RWPE2 (cell line): ENCODE measurements at regions not wholly inside any gene's neighbourhood (a gene's known extent, or its start where the extent isn't known, plus 50 kb on each side); places are given as distances from the start of the nearest gene placed in this dataset.

Experiments
- ATAC-seq: fragments of 200-7000 bp; cut with Tn5 transposase; 3 replicates; pipeline ENCODE4 v1.9.1; 2021; ENCODE audit warnings: low read depth
- DNase-seq: peaks from one replicate; pipeline ENCODE4 v3.0.0-alpha.2; 2020; ENCODE audit warnings: low spot score
- H3K27ac ChIP-seq: fragments of 450-650 bp; 2 replicates; pipeline ENCODE4 v1.5.1; 2017; ENCODE audit warnings: mild to moderate bottlenecking; ENCODE audit not compliant: poor library complexity, severe bottlenecking
- H3K27me3 ChIP-seq: fragments of 250-450 bp; sonication (Bioruptor Pico); 2 replicates; pipeline ENCODE4 v1.5.1; 2021; ENCODE audit warnings: mild to moderate bottlenecking, moderate library complexity; ENCODE audit not compliant: insufficient read depth, poor library complexity, severe bottlenecking
- H3K36me3 ChIP-seq: fragments of 250-450 bp; sonication (Bioruptor Pico); 2 replicates; pipeline ENCODE4 v1.5.1; 2020; ENCODE audit warnings: low read depth, mild to moderate bottlenecking, moderate library complexity
- H3K4me1 ChIP-seq: fragments of 250-450 bp; sonication (Bioruptor Pico); 2 replicates; pipeline ENCODE4 v1.5.1; 2021; ENCODE audit warnings: mild to moderate bottlenecking, moderate library complexity; ENCODE audit not compliant: insufficient read depth, poor library complexity, severe bottlenecking
- H3K4me3 ChIP-seq: fragments of 250-450 bp; sonication (Bioruptor Pico); 2 replicates; pipeline ENCODE4 v1.5.1; 2021; ENCODE audit warnings: mild to moderate bottlenecking, moderate library complexity; ENCODE audit not compliant: severe bottlenecking
- H3K9me3 ChIP-seq: fragments of 250-450 bp; sonication (Bioruptor Pico); 2 replicates; pipeline ENCODE4 v1.5.1; 2021; ENCODE audit warnings: mild to moderate bottlenecking, moderate library complexity; ENCODE audit not compliant: severe bottlenecking
- TF ChIP-seq, protein P1 (sequence below): fragments of 450-650 bp; IDR thresholded peaks from one replicate; pipeline ENCODE4 v1.5.1; 2017; ENCODE audit warnings: mild to moderate bottlenecking, moderate library complexity; ENCODE audit not compliant: poor library complexity, severe bottlenecking

DNA sequence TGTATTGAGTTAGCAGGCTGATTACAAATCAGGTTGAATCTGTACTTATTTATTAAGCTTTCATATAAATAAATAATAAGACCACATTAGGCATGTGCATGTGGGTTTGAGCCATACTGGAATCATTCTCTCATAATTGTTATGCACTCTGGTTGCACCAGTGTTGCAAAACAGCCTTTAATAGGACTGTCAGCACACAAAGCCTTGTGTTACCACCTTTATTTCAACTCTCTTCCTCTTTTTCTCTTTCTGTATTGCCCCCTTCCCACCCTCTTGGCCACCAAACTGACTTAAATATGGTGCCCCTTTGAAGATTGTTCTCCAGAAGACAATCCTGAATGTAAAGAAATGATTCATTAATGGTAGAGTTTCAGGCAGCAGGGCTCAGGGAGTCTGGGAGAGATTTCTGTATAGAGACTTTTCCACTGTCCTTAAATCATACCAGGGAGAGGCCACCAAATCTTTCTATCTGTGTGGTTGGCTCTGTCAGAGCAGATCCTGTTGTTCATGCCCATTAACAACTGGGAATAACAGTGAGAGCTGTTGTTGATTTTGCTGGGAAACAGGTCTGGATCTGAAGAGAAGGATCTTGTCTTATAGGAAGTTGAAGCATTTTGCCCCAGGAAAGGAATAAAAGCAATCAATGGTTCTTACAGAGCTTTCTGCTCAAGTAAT lies 131.6 kb upstream of the SOX4 start:
- ATAC-seq = no peak
- Histone ChIP-seq H3K27me3 (no peaks in the 10 kb centered on the region), H3K9me3 (peaks cover 1% of the 10 kb centered on the region), H3K4me1 (no peaks in the 10 kb centered on the region), H3K27ac (no peak overlapping the region), H3K4me3 (no peak overlapping the region), H3K36me3 (no peaks in the 10 kb centered on the region)
- TF ChIP-seq, protein P1, sequence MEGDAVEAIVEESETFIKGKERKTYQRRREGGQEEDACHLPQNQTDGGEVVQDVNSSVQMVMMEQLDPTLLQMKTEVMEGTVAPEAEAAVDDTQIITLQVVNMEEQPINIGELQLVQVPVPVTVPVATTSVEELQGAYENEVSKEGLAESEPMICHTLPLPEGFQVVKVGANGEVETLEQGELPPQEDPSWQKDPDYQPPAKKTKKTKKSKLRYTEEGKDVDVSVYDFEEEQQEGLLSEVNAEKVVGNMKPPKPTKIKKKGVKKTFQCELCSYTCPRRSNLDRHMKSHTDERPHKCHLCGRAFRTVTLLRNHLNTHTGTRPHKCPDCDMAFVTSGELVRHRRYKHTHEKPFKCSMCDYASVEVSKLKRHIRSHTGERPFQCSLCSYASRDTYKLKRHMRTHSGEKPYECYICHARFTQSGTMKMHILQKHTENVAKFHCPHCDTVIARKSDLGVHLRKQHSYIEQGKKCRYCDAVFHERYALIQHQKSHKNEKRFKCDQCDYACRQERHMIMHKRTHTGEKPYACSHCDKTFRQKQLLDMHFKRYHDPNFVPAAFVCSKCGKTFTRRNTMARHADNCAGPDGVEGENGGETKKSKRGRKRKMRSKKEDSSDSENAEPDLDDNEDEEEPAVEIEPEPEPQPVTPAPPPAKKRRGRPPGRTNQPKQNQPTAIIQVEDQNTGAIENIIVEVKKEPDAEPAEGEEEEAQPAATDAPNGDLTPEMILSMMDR = no peak
- DNase-seq = no peak

DNA sequence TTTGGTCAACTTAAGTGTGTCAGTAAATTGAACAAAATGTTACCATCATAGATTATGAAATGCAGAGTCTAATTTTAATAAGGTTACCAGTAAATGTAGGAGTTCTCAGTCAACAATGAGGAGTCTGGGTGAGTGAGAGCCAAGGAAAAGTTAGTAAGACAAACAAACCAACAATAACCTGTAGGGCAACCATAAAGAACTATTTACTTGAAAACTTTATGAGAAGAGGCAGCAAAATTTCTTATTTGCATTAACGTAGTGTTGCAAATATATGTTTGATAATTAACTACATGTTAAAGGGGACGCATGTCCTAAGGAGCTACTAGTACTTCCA lies 131.1 kb upstream of the SOX4 start:
- no peak overlapping the region for H3K27ac ChIP-seq
- no peak overlapping the region for H3K4me3 ChIP-seq
- no peaks in the 10 kb centered on the region for H3K27me3 ChIP-seq
- no peaks in the 10 kb centered on the region for H3K4me1 ChIP-seq
- peaks cover 1% of the 10 kb centered on the region for H3K9me3 ChIP-seq
- DNase-seq = no peak
- no peaks in the 10 kb centered on the region for H3K36me3 ChIP-seq
- ATAC-seq = no peak
- TF ChIP-seq, protein P1 = no peak

DNA sequence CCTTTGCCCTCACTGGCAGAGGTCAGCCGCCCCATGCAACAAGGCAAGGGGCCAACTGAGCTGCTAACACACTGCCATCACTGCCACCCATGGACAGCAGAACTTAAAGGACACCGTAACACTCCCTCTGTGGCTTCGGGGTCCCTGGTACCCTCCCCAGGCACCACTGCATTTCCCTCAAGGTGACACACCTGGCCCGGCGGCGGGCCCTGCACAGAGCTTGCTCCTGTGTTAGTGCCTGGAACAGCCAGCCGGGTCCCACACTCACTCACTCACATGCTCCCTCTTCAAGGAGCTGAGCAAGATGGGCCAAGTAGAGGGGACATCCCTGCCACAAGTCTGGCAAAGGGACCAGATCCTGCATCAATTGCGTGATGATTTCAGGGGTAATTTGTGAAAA lies 126.5 kb upstream of the SOX4 start:
- no peaks in the 10 kb centered on the region for H3K27me3 ChIP-seq
- peaks cover 1% of the 10 kb centered on the region for H3K9me3 ChIP-seq
- H3K27ac ChIP-seq = no peak overlapping the region
- H3K4me3 ChIP-seq = no peak overlapping the region
- no peaks in the 10 kb centered on the region for H3K36me3 ChIP-seq
- H3K4me1 ChIP-seq = no peaks in the 10 kb centered on the region
- TF ChIP-seq, protein P1 = no peak
- no peak for ATAC-seq
- no peak for DNase-seq

DNA sequence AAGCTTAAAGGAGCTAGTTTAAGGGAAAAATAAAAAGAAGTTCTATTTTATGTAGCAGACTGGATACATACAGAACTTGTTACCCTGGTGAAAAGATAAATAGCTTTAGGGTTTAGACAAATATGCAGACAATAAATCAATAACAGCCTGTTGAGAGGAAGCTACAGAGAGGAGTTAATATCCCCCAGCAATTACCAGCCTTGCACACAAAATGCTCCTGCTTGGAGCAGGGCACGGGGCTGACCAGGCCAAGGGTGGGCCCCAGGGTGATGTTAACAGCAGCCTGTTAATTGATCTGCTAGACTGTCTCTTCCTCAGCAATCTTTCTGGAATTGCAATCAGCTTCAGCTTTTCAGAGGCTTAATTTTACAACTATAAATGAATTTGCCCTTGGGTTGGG lies 125.1 kb upstream of the SOX4 start:
- H3K9me3 ChIP-seq = peaks cover 1% of the 10 kb centered on the region
- H3K27ac ChIP-seq = no peak overlapping the region
- no peak overlapping the region for H3K4me3 ChIP-seq
- TF ChIP-seq, protein P1 = no peak
- H3K4me1 ChIP-seq = no peaks in the 10 kb centered on the region
- H3K27me3 ChIP-seq = no peaks in the 10 kb centered on the region
- ATAC-seq (no peak), DNase-seq (no peak)
- no peaks in the 10 kb centered on the region for H3K36me3 ChIP-seq

DNA sequence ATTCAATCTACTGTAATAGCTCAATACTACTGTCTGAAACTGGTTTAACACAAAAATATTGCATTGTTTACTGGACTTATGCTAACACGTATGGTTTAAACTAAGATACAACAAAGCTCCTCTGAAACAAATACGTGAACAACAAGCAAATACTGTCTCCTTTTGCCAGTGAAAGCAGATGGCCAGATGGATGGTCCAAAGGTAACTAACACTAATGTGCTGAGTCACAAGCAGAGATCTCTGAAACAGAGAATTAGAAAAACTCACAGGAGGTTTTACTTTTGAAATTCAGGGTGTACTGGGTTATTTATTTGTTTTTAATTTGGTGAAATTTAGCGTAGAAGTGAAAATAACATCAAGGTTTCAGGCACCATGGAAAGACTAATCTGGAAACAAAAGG lies 124.3 kb upstream of the SOX4 start:
- no peaks in the 10 kb centered on the region for H3K27me3 ChIP-seq
- no peaks in the 10 kb centered on the region for H3K4me1 ChIP-seq
- DNase-seq (no peak), ATAC-seq (no peak)
- TF ChIP-seq, protein P1 = no peak
- no peak overlapping the region for H3K27ac ChIP-seq
- peaks cover 1% of the 10 kb centered on the region for H3K9me3 ChIP-seq
- no peak overlapping the region for H3K4me3 ChIP-seq
- no peaks in the 10 kb centered on the region for H3K36me3 ChIP-seq
